Keratinocyte (primary cell): ENCODE measurements at regions not wholly inside any gene's neighbourhood (a gene's known extent, or its start where the extent isn't known, plus 50 kb on each side); places are given as distances from the start of the nearest gene placed in this dataset.

Experiments
- DNase-seq: peaks from one replicate; pipeline ENCODE4 v3.0.0-alpha.2; 2011; ENCODE audit warnings: low read depth, missing footprints, low spot score
- FAIRE-seq: peaks from 2 replicates; lab custom pipeline; 2011; peaks lifted over from hg19 to GRCh38; lab: Jason Lieb, UNC
- H2AFZ ChIP-seq: 2 replicates; pipeline ENCODE4 v1.6.0; 2012; ENCODE audit warnings: low read length, control low read depth, inconsistent platforms; ENCODE audit not compliant: control insufficient read depth
- H3K27ac ChIP-seq: 2 replicates; pipeline ENCODE4 v1.5.1; 2011; ENCODE audit warnings: low read length; ENCODE audit not compliant: control insufficient read depth, insufficient read depth
- H3K27me3 ChIP-seq: 3 replicates; pipeline ENCODE4 v1.6.0; 2011; ENCODE audit warnings: low read length; ENCODE audit not compliant: control insufficient read depth, insufficient read depth; ENCODE audit errors: extremely low read depth
- H3K36me3 ChIP-seq, 2 experiments: 2 replicates in 1 of 2; 3 replicates in 1 of 2; pipeline ENCODE4 v1.5.1; 2011; ENCODE audit warnings: low read length in 2 of 2, mild to moderate bottlenecking in 1 of 2; ENCODE audit not compliant: control insufficient read depth in 2 of 2, insufficient read depth in 2 of 2; ENCODE audit errors: extremely low read depth in 1 of 2
- H3K4me1 ChIP-seq: 3 replicates; pipeline ENCODE4 v1.5.1; 2011; ENCODE audit warnings: low read length; ENCODE audit not compliant: control insufficient read depth, insufficient read depth; ENCODE audit errors: extremely low read depth
- H3K4me2 ChIP-seq: 3 replicates; pipeline ENCODE4 v1.6.0; 2011; ENCODE audit warnings: low read depth, low read length; ENCODE audit not compliant: control insufficient read depth, insufficient read depth; ENCODE audit errors: extremely low read depth
- H3K4me3 ChIP-seq, 3 experiments: fragments of 200-600 bp in 1 of 3; sonication (generic) in 1 of 3; 2 replicates in 2 of 3; 3 replicates in 1 of 3; pipeline ENCODE4 v1.5.1; 2011 to 2016; ENCODE audit warnings: low read length in 3 of 3, mild to moderate bottlenecking in 3 of 3, control low read depth in 2 of 3, inconsistent platforms in 1 of 3, low read depth in 1 of 3, mixed read lengths in 1 of 3, mixed run types in 1 of 3, moderate library complexity in 1 of 3; ENCODE audit not compliant: control insufficient read depth in 2 of 3, insufficient read depth in 2 of 3; ENCODE audit errors: extremely low read depth in 1 of 3
- H3K79me2 ChIP-seq: 2 replicates; pipeline ENCODE4 v1.6.0; 2012; ENCODE audit warnings: low read length; ENCODE audit not compliant: control insufficient read depth, insufficient read depth
- H3K9ac ChIP-seq: 3 replicates; pipeline ENCODE4 v1.6.0; 2011; ENCODE audit warnings: low read length; ENCODE audit not compliant: control insufficient read depth, insufficient read depth; ENCODE audit errors: extremely low read depth
- H3K9me1 ChIP-seq: 3 replicates; pipeline ENCODE4 v1.6.0; 2011; ENCODE audit warnings: low read length; ENCODE audit not compliant: control insufficient read depth, insufficient read depth; ENCODE audit errors: extremely low read depth
- H3K9me3 ChIP-seq: 2 replicates; pipeline ENCODE4 v1.5.1; 2012; ENCODE audit warnings: low read depth, low read length; ENCODE audit not compliant: control insufficient read depth
- H4K20me1 ChIP-seq: 3 replicates; pipeline ENCODE4 v1.6.0; 2011; ENCODE audit warnings: low read length; ENCODE audit not compliant: control insufficient read depth, insufficient read depth; ENCODE audit errors: extremely low read depth
- EZH2 ChIP-seq: IDR thresholded peaks from one replicate; pipeline ENCODE4 v1.6.1; 2012; ENCODE audit warnings: inconsistent platforms, mild to moderate bottlenecking, low read length, moderate library complexity
- dilution Hi-C: fragments of 300-500 bp; cut with MboI; formaldehyde crosslinking; loops from one replicate; pipeline ENCODE4 v1.7.0; 2020; ENCODE audit warnings: low sequenced_read_pairs; ENCODE audit not compliant: extremely low pct_ligation_motif_present
- TF ChIP-seq, protein P1 (sequence below), 3 experiments: IDR thresholded peaks in 1 of 3; conservative IDR thresholded peaks in 1 of 3; optimal IDR thresholded peaks in 1 of 3; 2 replicates in 2 of 3; 3 replicates in 1 of 3; pipeline versions ENCODE3 to v1.5.1; 2011; ENCODE audit warnings: low read length in 3 of 3, mild to moderate bottlenecking in 3 of 3, moderate library complexity in 2 of 3, control low read depth in 1 of 3, inconsistent platforms in 1 of 3; ENCODE audit not compliant: insufficient read depth in 2 of 3; ENCODE audit errors: extremely low read depth in 1 of 3

- dilution Hi-C loops: no loop called here
These were observed 369.0 kb downstream of the CAAP1 start for GRCh38 chr9:26523577-26523976.

DNA sequence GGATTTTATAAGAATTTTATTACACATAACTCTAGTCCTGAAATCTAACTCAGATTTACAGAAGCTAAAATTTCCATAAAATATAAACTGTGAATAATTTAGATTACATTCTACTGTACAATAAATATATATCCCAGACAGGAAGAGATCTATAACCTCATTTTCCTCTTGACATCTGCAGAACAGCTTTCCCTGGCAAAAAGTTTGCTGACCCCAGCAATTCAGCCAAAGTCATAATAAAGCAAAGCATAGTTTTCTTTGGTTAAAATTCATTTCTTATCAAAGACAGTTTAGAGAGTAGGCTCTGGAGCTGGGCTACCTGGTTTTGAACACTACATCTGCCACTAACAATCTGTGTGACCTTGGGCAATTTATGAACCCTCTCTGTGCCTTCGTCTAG lies 372.5 kb downstream of the CAAP1 start:
- no peak for FAIRE-seq
- Histone ChIP-seq H3K4me2 (no peak overlapping the region), H4K20me1 (no peaks in the 10 kb centered on the region), H3K27ac (no peak overlapping the region), H3K36me3 (no peaks in the 10 kb centered on the region), H3K9ac (no peak overlapping the region), H3K4me1 (no peaks in the 10 kb centered on the region), H3K27me3 (no peaks in the 10 kb centered on the region), H3K9me1 (no peaks in the 10 kb centered on the region), H3K9me3 (no peaks in the 10 kb centered on the region), H3K79me2 (no peaks in the 10 kb centered on the region), H3K4me3 (no peak overlapping the region), H2AFZ (no peak overlapping the region)
- no peak for DNase-seq
- TF ChIP-seq EZH2: no peak
- TF ChIP-seq, protein P1, sequence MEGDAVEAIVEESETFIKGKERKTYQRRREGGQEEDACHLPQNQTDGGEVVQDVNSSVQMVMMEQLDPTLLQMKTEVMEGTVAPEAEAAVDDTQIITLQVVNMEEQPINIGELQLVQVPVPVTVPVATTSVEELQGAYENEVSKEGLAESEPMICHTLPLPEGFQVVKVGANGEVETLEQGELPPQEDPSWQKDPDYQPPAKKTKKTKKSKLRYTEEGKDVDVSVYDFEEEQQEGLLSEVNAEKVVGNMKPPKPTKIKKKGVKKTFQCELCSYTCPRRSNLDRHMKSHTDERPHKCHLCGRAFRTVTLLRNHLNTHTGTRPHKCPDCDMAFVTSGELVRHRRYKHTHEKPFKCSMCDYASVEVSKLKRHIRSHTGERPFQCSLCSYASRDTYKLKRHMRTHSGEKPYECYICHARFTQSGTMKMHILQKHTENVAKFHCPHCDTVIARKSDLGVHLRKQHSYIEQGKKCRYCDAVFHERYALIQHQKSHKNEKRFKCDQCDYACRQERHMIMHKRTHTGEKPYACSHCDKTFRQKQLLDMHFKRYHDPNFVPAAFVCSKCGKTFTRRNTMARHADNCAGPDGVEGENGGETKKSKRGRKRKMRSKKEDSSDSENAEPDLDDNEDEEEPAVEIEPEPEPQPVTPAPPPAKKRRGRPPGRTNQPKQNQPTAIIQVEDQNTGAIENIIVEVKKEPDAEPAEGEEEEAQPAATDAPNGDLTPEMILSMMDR (optimal IDR thresholded peaks at IDR 0.05 in 1 of 3, IDR thresholded peaks at IDR 0.05 in 1 of 3, conservative IDR thresholded peaks at IDR 0.05 in 1 of 3; ENCODE audit: extremely low read depth in 1 of 3, insufficient read depth in 2 of 3, low read length in 3 of 3): no peak
- dilution Hi-C loops: no loop called here

More at GRCh38 chr9:26523577-26523976, 369.0 kb downstream of the CAAP1 start:
- DNase-seq: no peak
- FAIRE-seq: no peak
- H3K27ac ChIP-seq: no peak overlapping the region
- no peaks in the 10 kb centered on the region for H4K20me1 ChIP-seq
- no peaks in the 10 kb centered on the region for H3K9me3 ChIP-seq
- no peaks in the 10 kb centered on the region for H3K4me1 ChIP-seq
- no peaks in the 10 kb centered on the region for H3K36me3 ChIP-seq
- H2AFZ ChIP-seq: no peak overlapping the region
- no peak overlapping the region for H3K4me2 ChIP-seq
- no peaks in the 10 kb centered on the region for H3K79me2 ChIP-seq
- no peaks in the 10 kb centered on the region for H3K9me1 ChIP-seq
- H3K4me3 ChIP-seq: no peak overlapping the region
- H3K27me3 ChIP-seq: no peaks in the 10 kb centered on the region
- no peak overlapping the region for H3K9ac ChIP-seq
- no peak for TF ChIP-seq EZH2
- TF ChIP-seq, protein P1 (optimal IDR thresholded peaks at IDR 0.05 in 1 of 3, IDR thresholded peaks at IDR 0.05 in 1 of 3, conservative IDR thresholded peaks at IDR 0.05 in 1 of 3; ENCODE audit: extremely low read depth in 1 of 3, insufficient read depth in 2 of 3, low read length in 3 of 3): no peak
